Dendritic cell treated with granulocyte-macrophage colony-stimulating factor and Interleukin-4, amounts not matched to agents 40 ng/mL and 50 ng/mL, for 4 days (primary cell): ENCODE measurements at regions not wholly inside any gene's neighbourhood (a gene's known extent, or its start where the extent isn't known, plus 50 kb on each side); places are given as distances from the start of the nearest gene placed in this dataset.
"Not testable (repeated sequence)": the region's sequence is repeated elsewhere in the genome, so short reads cannot be mapped to it uniquely, and the experiment has no call there.

Experiments
- H3K27ac Mint-ChIP-seq: one replicate; pipeline ENCODE4 v1.8.0; 2022; ENCODE audit warnings: mild to moderate bottlenecking, mixed read lengths
- H3K27me3 Mint-ChIP-seq: one replicate; pipeline ENCODE4 v1.8.0; 2022; ENCODE audit warnings: mild to moderate bottlenecking, mixed read lengths
- H3K36me3 Mint-ChIP-seq: one replicate; pipeline ENCODE4 v1.8.0; 2022; ENCODE audit warnings: low read depth, mixed read lengths
- H3K4me1 Mint-ChIP-seq: one replicate; pipeline ENCODE4 v1.8.0; 2022; ENCODE audit warnings: low read depth, mixed read lengths
- H3K4me3 Mint-ChIP-seq: one replicate; pipeline ENCODE4 v1.8.0; 2022; ENCODE audit warnings: mild to moderate bottlenecking, moderate library complexity, mixed read lengths
- H3K9me3 Mint-ChIP-seq: one replicate; pipeline ENCODE4 v1.8.0; 2022; ENCODE audit warnings: mixed read lengths
- intact Hi-C: fragments of 100-400 bp; cut with micrococcal nuclease; formaldehyde crosslinking; loops from one replicate; pipeline ENCODE4 v1.15.0; 2022

GRCh38 chrX:106220177-106220576 lies 52.1 kb downstream of the PWWP3B start:
- intact Hi-C loops, result no loop called here
- Mint-ChIP-seq H3K4me1 (no peaks in the 10 kb centered on the region), H3K36me3 (no peaks in the 10 kb centered on the region), H3K27me3 (no peaks in the 10 kb centered on the region), H3K27ac (no peak overlapping the region), H3K9me3 (no peaks in the 10 kb centered on the region), H3K4me3 (no peak overlapping the region)

GRCh38 chrX:106243376-106243775 lies 75.3 kb downstream of the PWWP3B start:
- intact Hi-C loops, result no loop called here
- Mint-ChIP-seq H3K9me3 (no peaks in the 10 kb centered on the region), H3K4me3 (no peak overlapping the region), H3K27ac (no peak overlapping the region), H3K4me1 (no peaks in the 10 kb centered on the region), H3K36me3 (no peaks in the 10 kb centered on the region), H3K27me3 (no peaks in the 10 kb centered on the region)

GRCh38 chrX:106246511-106246910 lies 78.4 kb downstream of the PWWP3B start:
- Mint-ChIP-seq H3K4me3 (no peak overlapping the region), H3K27ac (no peak overlapping the region), H3K27me3 (no peaks in the 10 kb centered on the region), H3K4me1 (no peaks in the 10 kb centered on the region), H3K36me3 (no peaks in the 10 kb centered on the region), H3K9me3 (no peaks in the 10 kb centered on the region)
- intact Hi-C loops, result no loop called here

GRCh38 chrX:106247162-106247561 lies 79.1 kb downstream of the PWWP3B start:
- Mint-ChIP-seq H3K4me3 (no peak overlapping the region), H3K9me3 (no peaks in the 10 kb centered on the region), H3K4me1 (no peaks in the 10 kb centered on the region), H3K36me3 (no peaks in the 10 kb centered on the region), H3K27ac (no peak overlapping the region), H3K27me3 (no peaks in the 10 kb centered on the region)
- intact Hi-C loops, result no loop called here

GRCh38 chrX:106249706-106250379 lies 81.7 kb downstream of the PWWP3B start:
- no peak overlapping the region for H3K4me3 Mint-ChIP-seq

GRCh38 chrX:106263817-106264216 lies 95.7 kb downstream of the PWWP3B start:
- H3K27me3 Mint-ChIP-seq, result no peaks in the 10 kb centered on the region
- H3K9me3 Mint-ChIP-seq, result no peaks in the 10 kb centered on the region
- no peaks in the 10 kb centered on the region for H3K4me1 Mint-ChIP-seq
- no peak overlapping the region for H3K27ac Mint-ChIP-seq
- no peaks in the 10 kb centered on the region for H3K36me3 Mint-ChIP-seq
- intact Hi-C loops, result no loop called here
- no peak overlapping the region for H3K4me3 Mint-ChIP-seq

More at GRCh38 chrX:106249706-106250379, 81.7 kb downstream of the PWWP3B start:
- Mint-ChIP-seq H3K27me3 (no peaks in the 10 kb centered on the region), H3K9me3 (no peaks in the 10 kb centered on the region), H3K36me3 (no peaks in the 10 kb centered on the region), H3K27ac (no peak overlapping the region), H3K4me1 (no peaks in the 10 kb centered on the region)
- intact Hi-C loops, result no loop called here

GRCh38 chrX:106273947-106274587 lies 106.0 kb downstream of the PWWP3B start:
- H3K27me3 Mint-ChIP-seq, H3K9me3 Mint-ChIP-seq, H3K4me1 Mint-ChIP-seq, H3K36me3 Mint-ChIP-seq, intact Hi-C loops, H3K4me3 Mint-ChIP-seq, H3K27ac Mint-ChIP-seq: not testable (repeated sequence)

GRCh38 chrX:106275172-106275571 lies 107.1 kb downstream of the PWWP3B start:
- H3K9me3 Mint-ChIP-seq, H3K27ac Mint-ChIP-seq, H3K4me3 Mint-ChIP-seq, H3K36me3 Mint-ChIP-seq, H3K27me3 Mint-ChIP-seq, intact Hi-C loops, H3K4me1 Mint-ChIP-seq: not testable (repeated sequence)

GRCh38 chrX:106278951-106279350 lies 110.8 kb downstream of the PWWP3B start:
- Mint-ChIP-seq H3K4me1 (no peaks in the 10 kb centered on the region), H3K36me3 (no peaks in the 10 kb centered on the region), H3K27ac (no peak overlapping the region), H3K4me3 (no peak overlapping the region), H3K27me3 (no peaks in the 10 kb centered on the region), H3K9me3 (no peaks in the 10 kb centered on the region)
- intact Hi-C loops, result no loop called here

GRCh38 chrX:106281383-106281782 lies 113.3 kb downstream of the PWWP3B start:
- intact Hi-C loops, result no loop called here
- no peak overlapping the region for H3K4me3 Mint-ChIP-seq
- H3K4me1 Mint-ChIP-seq, result no peaks in the 10 kb centered on the region
- H3K36me3 Mint-ChIP-seq, result no peaks in the 10 kb centered on the region
- no peaks in the 10 kb centered on the region for H3K27me3 Mint-ChIP-seq
- no peaks in the 10 kb centered on the region for H3K9me3 Mint-ChIP-seq
- no peak overlapping the region for H3K27ac Mint-ChIP-seq

GRCh38 chrX:106283841-106284240 lies 115.7 kb downstream of the PWWP3B start:
- Mint-ChIP-seq H3K4me3 (no peak overlapping the region), H3K4me1 (no peaks in the 10 kb centered on the region)

GRCh38 chrX:106284431-106285025 lies 116.4 kb downstream of the PWWP3B start:
- Mint-ChIP-seq H3K36me3 (no peaks in the 10 kb centered on the region), H3K4me3 (no peak overlapping the region), H3K27me3 (no peaks in the 10 kb centered on the region), H3K4me1 (no peaks in the 10 kb centered on the region), H3K27ac (no peak overlapping the region), H3K9me3 (no peaks in the 10 kb centered on the region)
- intact Hi-C loops, result no loop called here

More at GRCh38 chrX:106283841-106284240, 115.7 kb downstream of the PWWP3B start:
- intact Hi-C loops, result no loop called here
- H3K27ac Mint-ChIP-seq, result no peak overlapping the region
- no peaks in the 10 kb centered on the region for H3K9me3 Mint-ChIP-seq
- no peaks in the 10 kb centered on the region for H3K27me3 Mint-ChIP-seq
- H3K36me3 Mint-ChIP-seq, result no peaks in the 10 kb centered on the region

- H3K27ac Mint-ChIP-seq, result no peak overlapping the region
- H3K9me3 Mint-ChIP-seq, result no peaks in the 10 kb centered on the region
- no peaks in the 10 kb centered on the region for H3K36me3 Mint-ChIP-seq
- no peak overlapping the region for H3K4me3 Mint-ChIP-seq
- no peaks in the 10 kb centered on the region for H3K27me3 Mint-ChIP-seq
- intact Hi-C loops, result no loop called here
- no peaks in the 10 kb centered on the region for H3K4me1 Mint-ChIP-seq
Measured at GRCh38 chrX:106286053-106286650, 118.0 kb downstream of the PWWP3B start.

GRCh38 chrX:106290778-106291177 lies 122.7 kb downstream of the PWWP3B start:
- H3K27me3 Mint-ChIP-seq, H3K4me1 Mint-ChIP-seq, H3K9me3 Mint-ChIP-seq, H3K36me3 Mint-ChIP-seq, H3K4me3 Mint-ChIP-seq, H3K27ac Mint-ChIP-seq, intact Hi-C loops: not testable (repeated sequence)
